ENCODE measurements at regions not wholly inside any gene's neighbourhood (a gene's known extent, or its start where the extent isn't known, plus 50 kb on each side); places are given as distances from the start of the nearest gene placed in this dataset.

- no peak for DNase-seq
- intact Hi-C loops (cut with DNase I; ENCODE audit: low total_unique reads), result no loop called here
- Histone ChIP-seq H3K4me1 (no peaks in the 10 kb centered on the region), H3K9me3 (peaks cover 0 to 33% (median 30%) of the 10 kb centered on the region in 4 donors), H3K27ac (no peak overlapping the region), H3K4me3 (no peak overlapping the region), H3K27me3 (no peaks in the 10 kb centered on the region), H3K36me3 (no peaks in the 10 kb centered on the region)
- TF ChIP-seq CTCF (IDR thresholded peaks at IDR 0.05), result no peak
- no peak for TF ChIP-seq EP300 (IDR thresholded peaks at IDR 0.05)
- TF ChIP-seq POLR2AphosphoS5 (IDR thresholded peaks at IDR 0.05), result no peak
- TF ChIP-seq POLR2A (IDR thresholded peaks at IDR 0.05), result no peak
- WGBS, 5 donors, result 6 to 62% (median 25%) methylated on average over 1 of the region's 1 CpG
These were observed 135.7 kb downstream of the C1orf94 start for GRCh38 chr1:34312359-34312758.

DNA sequence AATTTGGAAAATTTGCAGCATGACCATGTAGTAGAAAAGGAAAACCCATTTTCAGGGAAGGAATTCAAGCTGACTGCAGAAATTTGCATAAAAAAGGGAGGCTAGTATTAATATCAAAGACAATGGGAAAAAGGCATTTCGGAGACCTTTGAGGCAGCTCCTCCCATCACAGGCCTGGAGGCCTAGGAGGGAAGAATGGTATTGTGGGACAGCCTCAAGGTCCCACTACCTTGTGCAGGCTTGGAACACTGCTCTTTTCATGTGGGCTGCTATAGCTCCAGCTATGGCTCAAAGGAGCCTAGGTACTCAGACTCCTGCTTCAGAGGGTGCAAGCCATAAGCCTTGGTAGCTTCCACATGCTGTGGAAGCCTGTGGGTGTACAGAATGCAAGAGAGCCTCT is 139.3 kb downstream of the C1orf94 start:
- Histone ChIP-seq H3K27ac (no peak overlapping the region), H3K36me3 (no peaks in the 10 kb centered on the region), H3K9me3 (peaks cover 0 to 25% (median 21%) of the 10 kb centered on the region in 4 donors), H3K4me3 (no peak overlapping the region), H3K27me3 (no peaks in the 10 kb centered on the region), H3K4me1 (no peaks in the 10 kb centered on the region)
- 48 to 74% (median 55%) methylated on average over 1 of the region's 1 CpG for WGBS, 5 donors
- intact Hi-C loops (cut with DNase I; ENCODE audit: low total_unique reads), result no loop called here
- no peak for TF ChIP-seq POLR2AphosphoS5 (IDR thresholded peaks at IDR 0.05)
- no peak for TF ChIP-seq POLR2A (IDR thresholded peaks at IDR 0.05)
- TF ChIP-seq EP300 (IDR thresholded peaks at IDR 0.05), result no peak
- no peak for TF ChIP-seq CTCF (IDR thresholded peaks at IDR 0.05)
- no peak for DNase-seq

- H3K27me3 ChIP-seq, result no peaks in the 10 kb centered on the region
- no peak overlapping the region for H3K4me3 ChIP-seq
- no peak overlapping the region for H3K27ac ChIP-seq
- peaks cover 0 to 20% (median 16%) of the 10 kb centered on the region in 4 donors for H3K9me3 ChIP-seq
- no peaks in the 10 kb centered on the region for H3K36me3 ChIP-seq
- H3K4me1 ChIP-seq, result no peaks in the 10 kb centered on the region
- TF ChIP-seq EP300 (IDR thresholded peaks at IDR 0.05), result no peak
- TF ChIP-seq POLR2A (IDR thresholded peaks at IDR 0.05), result no peak
- TF ChIP-seq POLR2AphosphoS5 (IDR thresholded peaks at IDR 0.05), result no peak
- TF ChIP-seq CTCF (IDR thresholded peaks at IDR 0.05), result no peak
- intact Hi-C loops (cut with DNase I; ENCODE audit: low total_unique reads), result no loop called here
- DNase-seq, result no peak
These were observed 140.1 kb downstream of the C1orf94 start for GRCh38 chr1:34316773-34317172.

- Histone ChIP-seq H3K4me3 (no peak overlapping the region), H3K4me1 (no peaks in the 10 kb centered on the region), H3K27ac (no peak overlapping the region), H3K36me3 (no peaks in the 10 kb centered on the region), H3K27me3 (peaks cover 0 to 4% (median 0%) of the 10 kb centered on the region in 3 donors), H3K9me3 (peaks cover 0 to 20% (median 16%) of the 10 kb centered on the region in 4 donors)
- intact Hi-C loops (cut with DNase I; ENCODE audit: low total_unique reads), result no loop called here
- no peak for TF ChIP-seq EP300 (IDR thresholded peaks at IDR 0.05)
- no peak for TF ChIP-seq CTCF (IDR thresholded peaks at IDR 0.05)
- TF ChIP-seq POLR2AphosphoS5 (IDR thresholded peaks at IDR 0.05), result no peak
- no peak for TF ChIP-seq POLR2A (IDR thresholded peaks at IDR 0.05)
- 51 to 67% (median 59%) methylated on average over 4 of the region's 4 CpGs for WGBS, 5 donors
- DNase-seq, result no peak
These were observed 142.5 kb downstream of the C1orf94 start for GRCh38 chr1:34319218-34319617.
